Keratinocyte (primary cell): ENCODE measurements at regions not wholly inside any gene's neighbourhood (a gene's known extent, or its start where the extent isn't known, plus 50 kb on each side); places are given as distances from the start of the nearest gene placed in this dataset.
"Not testable (repeated sequence)": the region's sequence is repeated elsewhere in the genome, so short reads cannot be mapped to it uniquely, and the experiment has no call there.

ENCODE experiments used
- EZH2 ChIP-seq: IDR thresholded peaks from one replicate; pipeline ENCODE4 v1.6.1; 2012; ENCODE audit warnings: inconsistent platforms, mild to moderate bottlenecking, low read length, moderate library complexity
- TF ChIP-seq, protein P1 (sequence below), 3 experiments: IDR thresholded peaks in 1 of 3; conservative IDR thresholded peaks in 1 of 3; optimal IDR thresholded peaks in 1 of 3; 2 replicates in 2 of 3; 3 replicates in 1 of 3; pipeline versions ENCODE3 to v1.5.1; 2011; ENCODE audit warnings: low read length in 3 of 3, mild to moderate bottlenecking in 3 of 3, moderate library complexity in 2 of 3, control low read depth in 1 of 3, inconsistent platforms in 1 of 3; ENCODE audit not compliant: insufficient read depth in 2 of 3; ENCODE audit errors: extremely low read depth in 1 of 3

DNA sequence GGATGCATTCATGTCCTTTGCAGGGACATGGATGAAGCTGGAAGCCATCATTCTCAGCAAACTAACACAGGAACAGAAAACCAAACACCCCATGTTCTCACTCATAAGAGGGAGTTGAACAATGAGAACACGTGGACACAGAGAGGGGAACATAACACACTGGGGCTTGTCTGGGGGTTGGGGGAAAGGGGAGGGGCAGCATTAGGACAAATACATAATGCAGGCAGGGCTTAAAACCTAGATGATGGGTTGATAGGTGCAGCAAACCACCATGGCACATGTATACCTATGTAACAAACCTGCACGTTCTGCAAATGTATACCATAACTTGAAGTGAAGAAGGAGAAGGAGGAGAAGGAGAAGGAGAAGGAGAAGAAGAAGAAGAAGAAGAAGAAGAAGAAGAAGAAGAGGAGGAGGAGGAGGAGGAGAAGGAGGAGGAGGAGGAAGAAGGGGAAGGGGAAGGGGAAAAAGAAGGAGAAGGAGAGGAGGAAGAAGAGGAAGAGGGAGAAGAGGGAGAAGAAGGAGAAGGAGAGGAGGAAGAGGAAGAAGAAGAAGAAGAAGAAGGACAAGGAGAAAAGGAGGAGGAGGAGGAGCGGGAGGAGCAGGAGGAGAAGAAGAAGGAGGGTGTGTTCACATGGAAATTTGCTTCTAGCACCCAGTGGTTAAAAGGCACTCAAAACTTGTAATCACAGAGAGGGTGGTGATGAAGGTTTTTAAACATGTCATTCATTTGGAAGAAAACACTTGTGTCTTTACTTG, 133.5 kb upstream of the TPTE start:
- TF ChIP-seq, protein P1, sequence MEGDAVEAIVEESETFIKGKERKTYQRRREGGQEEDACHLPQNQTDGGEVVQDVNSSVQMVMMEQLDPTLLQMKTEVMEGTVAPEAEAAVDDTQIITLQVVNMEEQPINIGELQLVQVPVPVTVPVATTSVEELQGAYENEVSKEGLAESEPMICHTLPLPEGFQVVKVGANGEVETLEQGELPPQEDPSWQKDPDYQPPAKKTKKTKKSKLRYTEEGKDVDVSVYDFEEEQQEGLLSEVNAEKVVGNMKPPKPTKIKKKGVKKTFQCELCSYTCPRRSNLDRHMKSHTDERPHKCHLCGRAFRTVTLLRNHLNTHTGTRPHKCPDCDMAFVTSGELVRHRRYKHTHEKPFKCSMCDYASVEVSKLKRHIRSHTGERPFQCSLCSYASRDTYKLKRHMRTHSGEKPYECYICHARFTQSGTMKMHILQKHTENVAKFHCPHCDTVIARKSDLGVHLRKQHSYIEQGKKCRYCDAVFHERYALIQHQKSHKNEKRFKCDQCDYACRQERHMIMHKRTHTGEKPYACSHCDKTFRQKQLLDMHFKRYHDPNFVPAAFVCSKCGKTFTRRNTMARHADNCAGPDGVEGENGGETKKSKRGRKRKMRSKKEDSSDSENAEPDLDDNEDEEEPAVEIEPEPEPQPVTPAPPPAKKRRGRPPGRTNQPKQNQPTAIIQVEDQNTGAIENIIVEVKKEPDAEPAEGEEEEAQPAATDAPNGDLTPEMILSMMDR (optimal IDR thresholded peaks at IDR 0.05 in 1 of 3, IDR thresholded peaks at IDR 0.05 in 1 of 3, conservative IDR thresholded peaks at IDR 0.05 in 1 of 3; ENCODE audit: extremely low read depth in 1 of 3, insufficient read depth in 2 of 3, low read length in 3 of 3), result not testable (repeated sequence)
- TF ChIP-seq EZH2, result not testable (repeated sequence)
